Caco-2 (cell line): ENCODE measurements at regions not wholly inside any gene's neighbourhood (a gene's known extent, or its start where the extent isn't known, plus 50 kb on each side); places are given as distances from the start of the nearest gene placed in this dataset.

Source experiments
- BruUV-seq: library from RNA; stranded (reverse); fragments of 400-500 nt; replicated peaks from 2 replicates; lab custom pipeline; 2021; lab: Mats Ljungman, UMichigan
- CTCF ChIA-PET: fragments of 300-600 bp; sonication (Branson Sonifier 250); formaldehyde crosslinking; loops from one replicate; lab custom pipeline; 2022; ENCODE audit warnings: antibody characterized with exemption; lab: Charles Lee
- POLR2A ChIA-PET: fragments of 300-600 bp; sonication (Branson Sonifier 250); formaldehyde crosslinking; loops from one replicate; lab custom pipeline; 2022; ENCODE audit warnings: antibody characterized with exemption; lab: Charles Lee
- DNase-seq, 2 experiments: peaks; one replicate each; pipeline versions ENCODE4 v3.0.0 to v3.0.0-alpha.2; 2020 to 2022
- H3K27me3 ChIP-seq: replicated peaks from 2 replicates; pipeline ENCODE4 v1.6.0; 2011; ENCODE audit warnings: low read length; ENCODE audit not compliant: control insufficient read depth, insufficient read depth
- H3K36me3 ChIP-seq: 2 replicates; pipeline ENCODE4 v1.5.1; 2011; ENCODE audit warnings: low read length; ENCODE audit not compliant: control insufficient read depth, insufficient read depth
- H3K4me1 ChIP-seq: fragments of 250-450 bp; sonication (Bioruptor Pico); 2 replicates; pipeline ENCODE4 v1.5.1; 2020; ENCODE audit warnings: mild to moderate bottlenecking
- H3K4me3 ChIP-seq: 2 replicates; pipeline ENCODE4 v1.5.1; 2011; ENCODE audit warnings: low read depth, mild to moderate bottlenecking, control low read depth, low read length
- H3K9me3 ChIP-seq: fragments of 250-450 bp; sonication (Bioruptor Pico); 2 replicates; pipeline ENCODE4 v1.5.1; 2020; ENCODE audit warnings: mild to moderate bottlenecking, moderate library complexity
- H3K27ac Mint-ChIP-seq: one replicate; pipeline ENCODE4 v1.8.0; 2022; ENCODE audit warnings: mixed read lengths; ENCODE audit not compliant: unreplicated experiment
- H3K27me3 Mint-ChIP-seq: one replicate; pipeline ENCODE4 v1.8.0; 2022; ENCODE audit warnings: mixed read lengths; ENCODE audit not compliant: insufficient read depth, unreplicated experiment
- H3K36me3 Mint-ChIP-seq: one replicate; pipeline ENCODE4 v1.8.0; 2022; ENCODE audit warnings: mild to moderate bottlenecking, mixed read lengths; ENCODE audit not compliant: insufficient read depth, unreplicated experiment
- H3K4me1 Mint-ChIP-seq: one replicate; pipeline ENCODE4 v1.8.0; 2022; ENCODE audit warnings: low read depth, mixed read lengths; ENCODE audit not compliant: unreplicated experiment
- H3K4me3 Mint-ChIP-seq: one replicate; pipeline ENCODE4 v1.8.0; 2022; ENCODE audit warnings: mild to moderate bottlenecking, moderate library complexity, mixed read lengths; ENCODE audit not compliant: unreplicated experiment
- H3K9me3 Mint-ChIP-seq: one replicate; pipeline ENCODE4 v1.8.0; 2022; ENCODE audit warnings: mixed read lengths; ENCODE audit not compliant: unreplicated experiment
- CTCF ChIP-seq, 2 experiments: fragments of 200-600 bp in 1 of 2; IDR thresholded peaks; 1 replicate in 1 of 2; 2 replicates in 1 of 2; pipeline versions ENCODE4 v1.5.1 to v1.8.0; 2011 to 2022; ENCODE audit warnings: antibody characterized with exemption in 1 of 2, control low read depth in 1 of 2, inconsistent platforms in 1 of 2, low read depth in 1 of 2, low read length in 1 of 2, mild to moderate bottlenecking in 1 of 2, moderate library complexity in 1 of 2; ENCODE audit not compliant: insufficient read depth in 1 of 2, severe bottlenecking in 1 of 2, unreplicated experiment in 1 of 2
- intact Hi-C: fragments of 100-400 bp; cut with micrococcal nuclease; formaldehyde crosslinking; loops from one replicate; pipeline ENCODE4 v1.10.0; 2022; ENCODE audit not compliant: unreplicated experiment

- Mint-ChIP-seq H3K4me3 (no peak overlapping the region), H3K27ac (no peak overlapping the region), H3K4me1 (peaks cover 6% of the 10 kb centered on the region), H3K36me3 (no peaks in the 10 kb centered on the region), H3K27me3 (no peaks in the 10 kb centered on the region), H3K9me3 (no peaks in the 10 kb centered on the region)
- Histone ChIP-seq H3K27me3 (no peaks in the 10 kb centered on the region), H3K4me1 (peaks cover 8% of the 10 kb centered on the region; the same call in 1 of the 2 replicates), H3K36me3 (no peaks in the 10 kb centered on the region), H3K9me3 (no peaks in the 10 kb centered on the region), H3K4me3 (no peak overlapping the region)
- no TSS peak for BruUV-seq
- ChIA-PET CTCF (interaction anchor here (1.0 kb wide), 1 partner anchor 525 kb away, joined by 3 read pairs; no protein-coding TSS in a partner anchor), POLR2A (no interaction called here)
- intact Hi-C loops: no loop called here
- DNase-seq: no peak
- TF ChIP-seq CTCF (IDR thresholded peaks at IDR 0.05; ENCODE audit: insufficient read depth in 1 of 2, low read depth in 1 of 2, low read length in 1 of 2, severe bottlenecking in 1 of 2, unreplicated experiment in 1 of 2): no peak
Measured at GRCh38 chr20:11195899-11196558, 522.2 kb upstream of the JAG1 start.

GRCh38 chr20:11197851-11198250 is 524.1 kb upstream of the JAG1 start:
- no TSS peak for BruUV-seq
- H3K9me3 Mint-ChIP-seq: no peaks in the 10 kb centered on the region
- no peak for DNase-seq
- TF ChIP-seq CTCF (IDR thresholded peaks at IDR 0.05; ENCODE audit: insufficient read depth in 1 of 2, low read depth in 1 of 2, low read length in 1 of 2, severe bottlenecking in 1 of 2, unreplicated experiment in 1 of 2): no peak
- ChIA-PET POLR2A (no interaction called here), CTCF (no interaction called here)
- H3K4me1 ChIP-seq: peaks cover 8% of the 10 kb centered on the region; the same call in 1 of the 2 replicates
- H3K36me3 Mint-ChIP-seq: no peaks in the 10 kb centered on the region
- H3K4me3 Mint-ChIP-seq: no peak overlapping the region
- H3K27me3 Mint-ChIP-seq: no peaks in the 10 kb centered on the region
- no peaks in the 10 kb centered on the region for H3K36me3 ChIP-seq
- intact Hi-C loops: no loop called here
- no peak overlapping the region for H3K27ac Mint-ChIP-seq
- H3K27me3 ChIP-seq: no peaks in the 10 kb centered on the region
- no peak overlapping the region for H3K4me3 ChIP-seq
- H3K4me1 Mint-ChIP-seq: peaks cover 6% of the 10 kb centered on the region
- no peaks in the 10 kb centered on the region for H3K9me3 ChIP-seq

- Histone ChIP-seq H3K27me3 (no peaks in the 10 kb centered on the region), H3K36me3 (no peaks in the 10 kb centered on the region), H3K4me3 (no peak overlapping the region), H3K9me3 (no peaks in the 10 kb centered on the region), H3K4me1 (peaks cover 14% of the 10 kb centered on the region)
- BruUV-seq: no TSS peak
- ChIA-PET CTCF (no interaction called here), POLR2A (no interaction called here)
- intact Hi-C loops: no loop called here
- H3K27ac Mint-ChIP-seq: no peak overlapping the region
- no peaks in the 10 kb centered on the region for H3K27me3 Mint-ChIP-seq
- no peaks in the 10 kb centered on the region for H3K9me3 Mint-ChIP-seq
- H3K4me3 Mint-ChIP-seq: no peak overlapping the region
- DNase-seq: no peak
- H3K4me1 Mint-ChIP-seq: peaks cover 11% of the 10 kb centered on the region
- no peaks in the 10 kb centered on the region for H3K36me3 Mint-ChIP-seq
- TF ChIP-seq CTCF (IDR thresholded peaks at IDR 0.05; ENCODE audit: insufficient read depth in 1 of 2, low read depth in 1 of 2, low read length in 1 of 2, severe bottlenecking in 1 of 2, unreplicated experiment in 1 of 2): no peak
Measured at GRCh38 chr20:11200423-11200822, 526.6 kb upstream of the JAG1 start.
